Muscle layer of colon (tissue), 2 donors: ENCODE measurements at regions not wholly inside any gene's neighbourhood (a gene's known extent, or its start where the extent isn't known, plus 50 kb on each side); places are given as distances from the start of the nearest gene placed in this dataset.
"Not testable (repeated sequence)": the region's sequence is repeated elsewhere in the genome, so short reads cannot be mapped to it uniquely, and the experiment has no call there.

ENCODE experiments used
- H3K27ac ChIP-seq: one replicate; pipeline ENCODE4 v1.7.0; 2013; ENCODE audit warnings: low read depth, mild to moderate bottlenecking, low read length, moderate library complexity
- H3K27me3 ChIP-seq, 2 donors: one replicate each; pipeline ENCODE4 v1.7.0; 2013; ENCODE audit warnings: low read length in 2 of 2, mild to moderate bottlenecking in 2 of 2; ENCODE audit not compliant: insufficient read depth in 2 of 2, control insufficient read depth in 1 of 2
- H3K36me3 ChIP-seq: one replicate; pipeline ENCODE4 v1.7.0; 2013; ENCODE audit warnings: mild to moderate bottlenecking, low read length; ENCODE audit not compliant: insufficient read depth
- H3K4me1 ChIP-seq: one replicate; pipeline ENCODE4 v1.7.0; 2013; ENCODE audit warnings: mild to moderate bottlenecking, low read length; ENCODE audit not compliant: insufficient read depth
- H3K4me3 ChIP-seq, 2 donors: one replicate each; pipeline ENCODE4 v1.7.0; 2013; ENCODE audit warnings: low read length in 2 of 2, low read depth in 1 of 2, mild to moderate bottlenecking in 1 of 2, moderate library complexity in 1 of 2
- H3K9ac ChIP-seq: one replicate; pipeline ENCODE4 v1.7.0; 2013; ENCODE audit warnings: low read length
- H3K9me3 ChIP-seq: one replicate; pipeline ENCODE4 v1.7.0; 2013; ENCODE audit warnings: mild to moderate bottlenecking, low read length
- donor health status: abdominal sarcoma.
- donor health status: Adenocarcinoma of cecum.

DNA sequence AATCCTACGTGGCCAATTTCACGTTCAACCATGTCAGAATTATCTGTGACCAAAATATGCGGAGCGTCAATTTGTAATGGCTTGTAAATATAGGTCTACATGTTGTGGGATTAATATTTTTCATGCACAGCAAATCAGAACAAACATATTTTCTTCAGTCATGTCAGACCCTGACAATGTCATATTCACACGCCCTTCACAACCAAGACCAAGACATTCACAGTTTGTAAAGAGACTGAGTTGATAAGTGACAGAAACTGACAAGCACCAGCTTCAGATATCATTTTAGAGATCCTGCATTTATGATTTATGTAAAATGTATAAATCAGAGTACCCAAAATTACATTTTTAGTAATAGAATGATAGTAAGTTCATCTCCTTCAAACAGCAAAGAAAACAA is 57.3 kb upstream of the NOVA1 start:
- Histone ChIP-seq H3K27ac (no peak overlapping the region), H3K27me3 (no peaks in the 10 kb centered on the region), H3K4me1 (no peaks in the 10 kb centered on the region), H3K36me3 (no peaks in the 10 kb centered on the region), H3K9ac (no peak overlapping the region), H3K4me3 (no peak overlapping the region), H3K9me3 (no peaks in the 10 kb centered on the region)

DNA sequence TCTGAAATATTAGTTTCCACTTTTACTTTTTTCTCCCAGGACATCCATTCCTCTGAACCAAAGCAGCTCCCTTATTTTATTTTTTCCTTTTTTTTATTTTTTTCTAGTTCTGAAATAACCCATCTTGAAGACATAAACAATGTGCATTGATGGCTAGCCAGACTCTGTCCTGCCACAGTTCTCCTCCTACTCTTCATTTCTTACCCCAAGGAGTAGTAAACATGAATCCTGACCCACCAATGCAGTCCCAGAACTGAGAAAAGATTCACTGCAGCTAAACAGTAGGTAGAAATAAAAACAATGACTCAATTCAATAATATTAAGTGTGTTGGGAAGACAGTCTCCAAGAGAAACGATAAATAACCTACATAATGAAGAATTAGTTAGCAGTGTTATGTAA is 65.7 kb upstream of the NOVA1 start:
- no peaks in the 10 kb centered on the region for H3K9me3 ChIP-seq
- H3K36me3 ChIP-seq, result no peaks in the 10 kb centered on the region
- peaks cover 24% of the 10 kb centered on the region for H3K4me1 ChIP-seq
- H3K27ac ChIP-seq, result no peak overlapping the region
- no peak overlapping the region for H3K9ac ChIP-seq
- no peak overlapping the region for H3K4me3 ChIP-seq
- no peaks in the 10 kb centered on the region for H3K27me3 ChIP-seq

DNA sequence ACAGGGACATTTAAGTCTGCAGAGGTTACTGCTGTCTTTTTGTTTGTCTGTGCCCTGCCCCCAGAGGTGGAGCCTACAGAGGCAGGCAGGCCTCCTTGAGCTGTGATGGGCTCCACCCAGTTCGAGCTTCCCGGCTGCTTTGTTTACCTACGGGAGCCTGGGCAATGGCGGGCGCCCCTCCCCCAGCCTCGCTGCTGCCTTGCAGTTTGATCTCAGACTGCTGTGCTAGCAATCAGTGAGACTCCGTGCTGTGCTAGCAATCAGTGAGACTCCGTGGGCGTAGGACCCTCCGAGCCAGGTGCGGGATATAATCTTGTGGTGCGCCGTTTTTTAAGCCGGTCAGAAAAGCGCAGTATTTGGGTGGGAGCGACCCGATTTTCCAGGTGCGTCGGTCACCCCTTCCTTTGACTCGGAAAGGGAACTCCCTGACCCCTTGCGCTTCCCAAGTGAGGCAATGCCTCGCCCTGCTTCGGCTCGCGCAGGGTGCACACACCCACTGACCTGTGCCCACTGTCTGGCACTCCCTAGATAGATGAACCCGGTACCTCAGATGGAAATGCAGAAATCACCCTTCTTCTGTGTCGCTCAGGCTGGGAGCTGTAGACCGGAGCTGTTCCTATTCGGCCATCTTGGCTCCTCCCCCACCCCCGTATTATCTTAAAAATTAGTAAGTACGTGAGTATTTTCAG is 81.0 kb upstream of the NOVA1 start:
- H3K36me3 ChIP-seq, H3K27ac ChIP-seq, H3K4me3 ChIP-seq, H3K4me1 ChIP-seq, H3K9ac ChIP-seq, H3K9me3 ChIP-seq, H3K27me3 ChIP-seq: not testable (repeated sequence)

DNA sequence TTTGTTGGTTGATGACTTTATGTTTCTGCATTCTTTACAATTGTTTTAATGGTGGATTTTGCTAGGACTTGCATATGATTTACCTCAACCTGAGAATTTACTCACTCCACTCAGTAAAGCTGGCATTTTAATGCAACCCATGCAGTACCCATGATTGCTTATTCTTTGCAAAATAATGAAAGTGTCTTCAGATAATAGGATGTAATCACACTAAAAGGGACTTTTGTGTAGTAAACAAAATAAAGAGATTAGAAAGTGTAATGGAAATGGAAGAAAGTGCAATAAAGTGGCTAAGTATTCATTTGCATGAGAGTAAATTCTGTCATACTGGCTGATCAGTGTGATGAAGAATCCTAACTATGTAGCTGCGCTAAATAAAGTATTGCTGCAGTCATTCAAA is 87.6 kb upstream of the NOVA1 start:
- Histone ChIP-seq H3K4me1 (no peaks in the 10 kb centered on the region), H3K9ac (no peak overlapping the region), H3K27ac (no peak overlapping the region), H3K36me3 (no peaks in the 10 kb centered on the region), H3K27me3 (no peaks in the 10 kb centered on the region), H3K9me3 (no peaks in the 10 kb centered on the region), H3K4me3 (no peak overlapping the region)

DNA sequence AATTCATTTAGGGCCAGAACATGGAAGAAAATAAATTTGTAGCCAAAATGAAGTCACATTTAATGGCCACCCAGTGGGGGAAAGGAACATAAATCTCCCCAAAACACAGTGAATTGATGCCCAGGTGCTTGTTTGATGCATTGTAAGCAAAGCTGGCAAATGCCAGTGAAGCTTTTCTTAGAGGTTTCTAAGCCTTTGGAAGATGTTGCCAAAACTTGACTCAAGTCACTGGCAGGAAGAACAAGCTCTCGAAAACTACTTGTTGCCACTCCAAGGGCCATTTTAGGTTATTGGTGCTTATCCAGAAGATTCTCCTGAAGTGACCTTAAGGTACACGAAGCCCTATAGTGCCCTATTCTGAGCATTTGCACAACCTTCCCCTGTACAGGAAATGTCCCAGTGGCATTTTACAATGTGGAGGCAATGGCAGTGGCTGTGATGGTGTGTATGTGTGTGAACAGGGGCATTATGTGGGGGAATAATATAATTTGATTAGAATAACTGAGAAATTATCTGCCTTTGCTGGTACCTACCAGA is 89.5 kb upstream of the NOVA1 start:
- Histone ChIP-seq H3K4me3 (no peak overlapping the region), H3K36me3 (no peaks in the 10 kb centered on the region), H3K27me3 (no peaks in the 10 kb centered on the region), H3K27ac (no peak overlapping the region), H3K4me1 (no peaks in the 10 kb centered on the region), H3K9ac (no peak overlapping the region), H3K9me3 (no peaks in the 10 kb centered on the region)

GRCh38 chr14:26694521-26694920 is 96.7 kb upstream of the NOVA1 start:
- Histone ChIP-seq H3K27me3 (no peaks in the 10 kb centered on the region), H3K27ac (no peak overlapping the region), H3K36me3 (no peaks in the 10 kb centered on the region), H3K9ac (no peak overlapping the region), H3K4me1 (no peaks in the 10 kb centered on the region), H3K9me3 (no peaks in the 10 kb centered on the region), H3K4me3 (no peak overlapping the region)

- no peaks in the 10 kb centered on the region for H3K9me3 ChIP-seq
- no peaks in the 10 kb centered on the region for H3K4me1 ChIP-seq
- H3K36me3 ChIP-seq, result no peaks in the 10 kb centered on the region
- no peak overlapping the region for H3K27ac ChIP-seq
- no peak overlapping the region for H3K9ac ChIP-seq
- H3K4me3 ChIP-seq, result no peak overlapping the region
- no peaks in the 10 kb centered on the region for H3K27me3 ChIP-seq
Measured at GRCh38 chr14:26702721-26703230, 104.9 kb upstream of the NOVA1 start.

- Histone ChIP-seq H3K27ac (no peak overlapping the region), H3K36me3 (no peaks in the 10 kb centered on the region), H3K27me3 (no peaks in the 10 kb centered on the region), H3K4me1 (no peaks in the 10 kb centered on the region), H3K9ac (no peak overlapping the region), H3K9me3 (no peaks in the 10 kb centered on the region), H3K4me3 (no peak overlapping the region)
Measured at GRCh38 chr14:26703686-26704366, 106.0 kb upstream of the NOVA1 start.

DNA sequence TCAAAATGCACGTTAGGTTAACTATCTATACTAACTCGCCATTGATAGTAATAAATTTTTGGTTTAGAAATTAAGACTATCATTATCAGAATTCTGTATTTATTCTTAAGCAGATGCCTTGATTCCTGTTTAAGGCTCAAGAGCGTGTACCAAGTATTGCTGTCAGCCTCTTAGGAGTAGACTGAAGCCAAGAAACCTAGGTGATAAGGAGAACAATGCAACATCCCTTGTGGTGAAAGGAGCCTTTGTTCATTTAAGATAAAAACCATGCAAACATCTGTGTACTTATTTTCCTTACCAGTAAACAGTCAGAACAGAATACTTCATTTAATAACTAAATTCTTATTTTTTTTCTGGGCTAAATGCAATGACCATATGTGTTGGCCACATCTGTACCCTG is 109.4 kb upstream of the NOVA1 start:
- no peak overlapping the region for H3K4me3 ChIP-seq
- no peaks in the 10 kb centered on the region for H3K27me3 ChIP-seq
- no peaks in the 10 kb centered on the region for H3K36me3 ChIP-seq
- no peaks in the 10 kb centered on the region for H3K9me3 ChIP-seq
- H3K27ac ChIP-seq, result no peak overlapping the region
- H3K4me1 ChIP-seq, result no peaks in the 10 kb centered on the region
- no peak overlapping the region for H3K9ac ChIP-seq

DNA sequence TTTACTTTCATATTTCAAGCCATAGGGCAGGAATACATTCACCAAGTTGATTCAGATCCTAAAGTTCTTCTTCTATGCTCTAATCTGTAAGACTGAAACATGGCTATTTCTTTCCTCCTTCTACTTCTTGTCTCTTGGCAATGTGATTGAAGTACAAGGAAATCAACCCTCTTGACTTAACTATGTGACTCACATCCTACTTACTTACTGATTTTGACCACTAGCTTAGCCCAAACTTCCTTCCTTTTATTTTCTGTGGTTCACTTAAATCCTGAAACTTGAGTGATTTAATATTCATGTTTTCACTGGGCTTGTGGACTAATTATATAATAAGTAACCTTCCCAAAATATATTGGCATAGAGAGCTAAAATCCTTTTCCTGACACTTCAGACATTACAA is 111.2 kb upstream of the NOVA1 start:
- Histone ChIP-seq H3K4me3 (no peak overlapping the region), H3K27me3 (no peaks in the 10 kb centered on the region), H3K9me3 (no peaks in the 10 kb centered on the region), H3K9ac (no peak overlapping the region), H3K4me1 (no peaks in the 10 kb centered on the region), H3K27ac (no peak overlapping the region), H3K36me3 (no peaks in the 10 kb centered on the region)

- H3K9ac ChIP-seq, result no peak overlapping the region
- no peaks in the 10 kb centered on the region for H3K4me1 ChIP-seq
- no peaks in the 10 kb centered on the region for H3K36me3 ChIP-seq
- H3K4me3 ChIP-seq, result no peak overlapping the region
- no peaks in the 10 kb centered on the region for H3K9me3 ChIP-seq
- H3K27me3 ChIP-seq, result no peaks in the 10 kb centered on the region
- H3K27ac ChIP-seq, result no peak overlapping the region
Measured at GRCh38 chr14:26719514-26719913, 121.7 kb upstream of the NOVA1 start.

GRCh38 chr14:26722258-26722657 is 124.4 kb upstream of the NOVA1 start:
- no peaks in the 10 kb centered on the region for H3K4me1 ChIP-seq
- H3K9me3 ChIP-seq, result no peaks in the 10 kb centered on the region
- no peaks in the 10 kb centered on the region for H3K36me3 ChIP-seq
- no peak overlapping the region for H3K4me3 ChIP-seq
- H3K27me3 ChIP-seq, result no peaks in the 10 kb centered on the region
- no peak overlapping the region for H3K27ac ChIP-seq
- no peak overlapping the region for H3K9ac ChIP-seq
